H9 (cell line): ENCODE measurements at regions not wholly inside any gene's neighbourhood (a gene's known extent, or its start where the extent isn't known, plus 50 kb on each side); places are given as distances from the start of the nearest gene placed in this dataset.

Source experiments
- DNase-seq: peaks from one replicate; pipeline ENCODE4 v3.0.0-alpha.2; 2017
- H2AFZ ChIP-seq: one replicate; pipeline ENCODE4 v1.6.1; 2013; ENCODE audit warnings: mild to moderate bottlenecking, low read length, control low read depth, moderate library complexity
- H2AK5ac ChIP-seq: 2 replicates; pipeline ENCODE4 v1.6.1; 2013; ENCODE audit warnings: low read length, control low read depth, mixed read lengths; ENCODE audit not compliant: insufficient read length
- H2BK120ac ChIP-seq: one replicate; pipeline ENCODE4 v1.6.1; 2013; ENCODE audit warnings: low read depth, mild to moderate bottlenecking, low read length, control low read depth, inconsistent platforms; ENCODE audit not compliant: poor library complexity, severe bottlenecking
- H2BK12ac ChIP-seq: 2 replicates; pipeline ENCODE4 v1.6.1; 2013; ENCODE audit warnings: low read length, control low read depth, mixed read lengths, low read depth; ENCODE audit not compliant: insufficient read length
- H2BK15ac ChIP-seq: 2 replicates; pipeline ENCODE4 v1.6.1; 2013; ENCODE audit warnings: low read depth, low read length, control low read depth
- H2BK20ac ChIP-seq: one replicate; pipeline ENCODE4 v1.6.1; 2013; ENCODE audit warnings: low read depth, mild to moderate bottlenecking, low read length, control low read depth, inconsistent platforms; ENCODE audit not compliant: poor library complexity, severe bottlenecking
- H2BK5ac ChIP-seq: 2 replicates; pipeline ENCODE4 v1.6.1; 2013; ENCODE audit warnings: low read length, control low read depth, mixed read lengths; ENCODE audit not compliant: insufficient read length
- H3K14ac ChIP-seq: 2 replicates; pipeline ENCODE4 v1.6.1; 2013; ENCODE audit warnings: low read length, control low read depth; ENCODE audit not compliant: insufficient read depth
- H3K18ac ChIP-seq: 2 replicates; pipeline ENCODE4 v1.6.1; 2013; ENCODE audit warnings: low read depth, mild to moderate bottlenecking, mixed read lengths, low read length, control low read depth; ENCODE audit not compliant: insufficient read length
- H3K23ac ChIP-seq: 2 replicates; pipeline ENCODE4 v1.6.1; 2013; ENCODE audit warnings: low read length, control low read depth, mixed read lengths, low read depth; ENCODE audit not compliant: insufficient read length
- H3K23me2 ChIP-seq: 2 replicates; pipeline ENCODE4 v1.6.1; 2013; ENCODE audit warnings: low read depth, mild to moderate bottlenecking, mixed read lengths, low read length, control low read depth; ENCODE audit not compliant: insufficient read length, poor library complexity, severe bottlenecking
- H3K27ac ChIP-seq: 2 replicates; pipeline ENCODE4 v1.5.1; 2013; ENCODE audit warnings: low read length, control low read depth, mixed read lengths, low read depth; ENCODE audit not compliant: insufficient read length
- H3K27me3 ChIP-seq: 2 replicates; pipeline ENCODE4 v1.6.1; 2013; ENCODE audit warnings: low read length, control low read depth, inconsistent platforms; ENCODE audit not compliant: insufficient read depth
- H3K4ac ChIP-seq: 2 replicates; pipeline ENCODE4 v1.6.1; 2013; ENCODE audit warnings: low read depth, mild to moderate bottlenecking, control low read depth, inconsistent platforms, low read length, moderate library complexity
- H3K4me1 ChIP-seq: 2 replicates; pipeline ENCODE4 v1.6.1; 2013; ENCODE audit warnings: low read length, control low read depth, inconsistent platforms; ENCODE audit not compliant: insufficient read depth
- H3K4me2 ChIP-seq: 2 replicates; pipeline ENCODE4 v1.6.1; 2013; ENCODE audit warnings: low read length, control low read depth, mixed read lengths; ENCODE audit not compliant: insufficient read length, insufficient read depth
- H3K56ac ChIP-seq: 2 replicates; pipeline ENCODE4 v1.6.1; 2013; ENCODE audit warnings: low read depth, mild to moderate bottlenecking, mixed read lengths, low read length, control low read depth; ENCODE audit not compliant: insufficient read length
- H3K79me1 ChIP-seq: 2 replicates; pipeline ENCODE4 v1.6.1; 2013; ENCODE audit warnings: low read depth, mild to moderate bottlenecking, moderate library complexity, low read length, control low read depth, inconsistent platforms; ENCODE audit not compliant: insufficient read depth, poor library complexity, severe bottlenecking
- H3K79me2 ChIP-seq: 2 replicates; pipeline ENCODE4 v1.6.1; 2013; ENCODE audit warnings: low read length, control low read depth, inconsistent platforms; ENCODE audit not compliant: insufficient read depth
- H3K9ac ChIP-seq: 2 replicates; pipeline ENCODE4 v1.6.1; 2013; ENCODE audit warnings: low read length, control low read depth, mixed read lengths; ENCODE audit not compliant: insufficient read length; ENCODE audit errors: extremely low read depth
- H3K9me3 ChIP-seq: one replicate; pipeline ENCODE4 v1.6.1; 2013; ENCODE audit warnings: low read depth, low read length, inconsistent platforms; ENCODE audit not compliant: control insufficient read depth
- H3T11ph ChIP-seq: one replicate; pipeline ENCODE4 v1.6.1; 2013; ENCODE audit warnings: mild to moderate bottlenecking, low read length, control low read depth, inconsistent platforms
- H4K20me1 ChIP-seq: one replicate; pipeline ENCODE4 v1.6.1; 2013; ENCODE audit not compliant: control insufficient read depth, insufficient read length, insufficient read depth
- H4K5ac ChIP-seq: 2 replicates; pipeline ENCODE4 v1.6.1; 2013; ENCODE audit warnings: low read depth, mild to moderate bottlenecking, mixed read lengths, low read length, control low read depth; ENCODE audit not compliant: insufficient read length
- H4K8ac ChIP-seq: replicated peaks from 2 replicates; pipeline ENCODE4 v1.6.1; 2013; ENCODE audit warnings: low read length, control low read depth, mixed read lengths, low read depth; ENCODE audit not compliant: insufficient read length
- H4K91ac ChIP-seq: 2 replicates; pipeline ENCODE4 v1.6.1; 2013; ENCODE audit warnings: low read depth, mild to moderate bottlenecking, moderate library complexity, mixed read lengths, low read length, control low read depth; ENCODE audit not compliant: insufficient read length
- H3K27ac Mint-ChIP-seq, 3 experiments: 2 replicates in 2 of 3; 3 replicates in 1 of 3; pipeline ENCODE4 v1.8.0; 2020 to 2021; ENCODE audit warnings: mixed read lengths in 3 of 3, mild to moderate bottlenecking in 1 of 3, moderate library complexity in 1 of 3
- H3K27me3 Mint-ChIP-seq: 2 replicates; pipeline ENCODE4 v1.8.0; 2021; ENCODE audit warnings: low read depth, mild to moderate bottlenecking, moderate library complexity, mixed read lengths
- H3K36me3 Mint-ChIP-seq, 3 experiments: 2 replicates in 2 of 3; 3 replicates in 1 of 3; pipeline ENCODE4 v1.8.0; 2020 to 2021; ENCODE audit warnings: low read depth in 3 of 3, mixed read lengths in 3 of 3; ENCODE audit not compliant: insufficient read depth in 1 of 3
- H3K4me1 Mint-ChIP-seq, 2 experiments: 2 replicates each; pipeline ENCODE4 v1.8.0; 2020; ENCODE audit warnings: mixed read lengths in 2 of 2
- H3K4me3 Mint-ChIP-seq, 2 experiments: 2 replicates in 1 of 2; 3 replicates in 1 of 2; pipeline ENCODE4 v1.8.0; 2020 to 2021; ENCODE audit warnings: mild to moderate bottlenecking in 2 of 2, mixed read lengths in 2 of 2, moderate library complexity in 1 of 2
- H3K9me3 Mint-ChIP-seq, 2 experiments: 2 replicates in 1 of 2; 3 replicates in 1 of 2; pipeline ENCODE4 v1.8.0; 2020; ENCODE audit warnings: mild to moderate bottlenecking in 2 of 2, mixed read lengths in 2 of 2, moderate library complexity in 1 of 2
- WGBS: extraction: QIAGEN DNeasy Blood & Tissue Kit; methylation state at CpG from one replicate; pipeline ENCODE4 v1.1.7; 2013; ENCODE audit warnings: missing lambda C conversion rate, low lambda C conversion rate, mixed read lengths; ENCODE audit not compliant: insufficient read length; ENCODE audit errors: extremely low coverage; 5-methylcytosine and 5-hydroxymethylcytosine counted together
- TF ChIP-seq, protein P1 (sequence below): fragments of 200-600 bp; sonication (generic); conservative IDR thresholded peaks from 3 replicates; pipeline ENCODE4 v1.8.0; 2021; ENCODE audit warnings: antibody characterized with exemption, mild to moderate bottlenecking

GRCh38 chr3:67765575-67765974 is 111.2 kb upstream of the SUCLG2 start:
- Histone ChIP-seq H2AK5ac (no peak overlapping the region), H3K9me3 (no peaks in the 10 kb centered on the region), H2BK5ac (no peak overlapping the region), H2BK120ac (no peak overlapping the region), H3K9ac (no peak overlapping the region), H4K8ac (no peak overlapping the region), H2BK12ac (no peak overlapping the region), H3K23ac (no peak overlapping the region), H3K4me2 (no peak overlapping the region), H2BK15ac (no peak overlapping the region), H3K56ac (no peak overlapping the region), H3K27ac (no peak overlapping the region), H3K79me1 (no peaks in the 10 kb centered on the region), H3K79me2 (no peaks in the 10 kb centered on the region), H3K14ac (no peak overlapping the region), H2BK20ac (no peak overlapping the region), H2AFZ (no peak overlapping the region), H3K18ac (no peak overlapping the region), H4K20me1 (no peaks in the 10 kb centered on the region), H3K27me3 (no peaks in the 10 kb centered on the region), H3K4me1 (no peaks in the 10 kb centered on the region), H4K5ac (no peak overlapping the region), H3K4ac (no peak overlapping the region), H3K23me2 (no peaks in the 10 kb centered on the region), H4K91ac (no peak overlapping the region), H3T11ph (no peak overlapping the region)
- Mint-ChIP-seq H3K27ac (no peak overlapping the region), H3K4me1 (peaks cover 13 to 15% of the 10 kb centered on the region in 2 experiments), H3K36me3 (peaks cover 0 to 5% (median 4%) of the 10 kb centered on the region in 3 experiments; a peak in 5 of 7 replicates), H3K9me3 (peaks cover 12 to 21% of the 10 kb centered on the region in 2 experiments), H3K4me3 (no peak overlapping the region), H3K27me3 (no peaks in the 10 kb centered on the region)
- TF ChIP-seq, protein P1, sequence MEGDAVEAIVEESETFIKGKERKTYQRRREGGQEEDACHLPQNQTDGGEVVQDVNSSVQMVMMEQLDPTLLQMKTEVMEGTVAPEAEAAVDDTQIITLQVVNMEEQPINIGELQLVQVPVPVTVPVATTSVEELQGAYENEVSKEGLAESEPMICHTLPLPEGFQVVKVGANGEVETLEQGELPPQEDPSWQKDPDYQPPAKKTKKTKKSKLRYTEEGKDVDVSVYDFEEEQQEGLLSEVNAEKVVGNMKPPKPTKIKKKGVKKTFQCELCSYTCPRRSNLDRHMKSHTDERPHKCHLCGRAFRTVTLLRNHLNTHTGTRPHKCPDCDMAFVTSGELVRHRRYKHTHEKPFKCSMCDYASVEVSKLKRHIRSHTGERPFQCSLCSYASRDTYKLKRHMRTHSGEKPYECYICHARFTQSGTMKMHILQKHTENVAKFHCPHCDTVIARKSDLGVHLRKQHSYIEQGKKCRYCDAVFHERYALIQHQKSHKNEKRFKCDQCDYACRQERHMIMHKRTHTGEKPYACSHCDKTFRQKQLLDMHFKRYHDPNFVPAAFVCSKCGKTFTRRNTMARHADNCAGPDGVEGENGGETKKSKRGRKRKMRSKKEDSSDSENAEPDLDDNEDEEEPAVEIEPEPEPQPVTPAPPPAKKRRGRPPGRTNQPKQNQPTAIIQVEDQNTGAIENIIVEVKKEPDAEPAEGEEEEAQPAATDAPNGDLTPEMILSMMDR, result no peak
- no CpG with 5 or more reads among the region's 2 CpGs for WGBS
- DNase-seq, result no peak
